Coronary artery (tissue), 2 donors: ENCODE measurements at regions not wholly inside any gene's neighbourhood (a gene's known extent, or its start where the extent isn't known, plus 50 kb on each side); places are given as distances from the start of the nearest gene placed in this dataset.

Source experiments
- DNase-seq: peaks from one replicate; pipeline ENCODE4 v3.0.0-alpha.2; 2017; ENCODE audit warnings: low spot score
- H3K27ac ChIP-seq, 2 donors: fragments of 200-600 bp; sonication (generic); one replicate each; pipeline ENCODE4 v1.5.1; 2016 to 2019
- H3K4me3 ChIP-seq: fragments of 200-600 bp; sonication (generic); 2 replicates; pipeline ENCODE4 v1.5.1; 2016; ENCODE audit warnings: mild to moderate bottlenecking, moderate library complexity
- CTCF ChIP-seq: fragments of 200-600 bp; sonication (generic); IDR thresholded peaks from one replicate; pipeline ENCODE4 v1.5.1; 2019; ENCODE audit warnings: antibody characterized with exemption

GRCh38 chr3:82741346-82741745 lies 979.9 kb upstream of the GBE1 start:
- no peak for DNase-seq
- no peak for TF ChIP-seq CTCF
- no peak overlapping the region for H3K27ac ChIP-seq
- H3K4me3 ChIP-seq = no peak overlapping the region

GRCh38 chr3:82739390-82739789 lies 977.9 kb upstream of the GBE1 start:
- no peak for DNase-seq
- H3K4me3 ChIP-seq = no peak overlapping the region
- no peak overlapping the region for H3K27ac ChIP-seq
- no peak for TF ChIP-seq CTCF

GRCh38 chr3:82736696-82737277 lies 975.3 kb upstream of the GBE1 start:
- no peak for DNase-seq
- TF ChIP-seq CTCF = no peak
- H3K4me3 ChIP-seq = no peak overlapping the region
- H3K27ac ChIP-seq = no peak overlapping the region

- Histone ChIP-seq H3K4me3 (no peak overlapping the region), H3K27ac (no peak overlapping the region)
- DNase-seq = no peak
- no peak for TF ChIP-seq CTCF
These were observed 953.8 kb upstream of the GBE1 start for GRCh38 chr3:82715091-82715856.

- no peak for TF ChIP-seq CTCF
- H3K27ac ChIP-seq = no peak overlapping the region
- DNase-seq = no peak
- no peak overlapping the region for H3K4me3 ChIP-seq
These were observed 945.6 kb upstream of the GBE1 start for GRCh38 chr3:82707035-82707434.

GRCh38 chr3:82685761-82686160 lies 924.3 kb upstream of the GBE1 start:
- TF ChIP-seq CTCF = no peak
- Histone ChIP-seq H3K4me3 (no peak overlapping the region), H3K27ac (no peak overlapping the region)
- DNase-seq = no peak
